PC-9 (cell line): ENCODE measurements at regions not wholly inside any gene's neighbourhood (a gene's known extent, or its start where the extent isn't known, plus 50 kb on each side); places are given as distances from the start of the nearest gene placed in this dataset.

Experiments used
- BruUV-seq: library from RNA; stranded (reverse); fragments of 400-500 nt; replicated peaks from 2 replicates; lab custom pipeline; 2021; lab: Mats Ljungman, UMichigan
- CTCF ChIA-PET: fragments of 300-600 bp; sonication (Branson Sonifier 250); formaldehyde crosslinking; loops from one replicate; lab custom pipeline; 2022; ENCODE audit warnings: antibody characterized with exemption; lab: Charles Lee
- POLR2A ChIA-PET: fragments of 300-600 bp; sonication (Branson Sonifier 250); formaldehyde crosslinking; loops from one replicate; lab custom pipeline; 2022; ENCODE audit warnings: antibody characterized with exemption; ENCODE audit not compliant: unreplicated experiment; lab: Charles Lee
- DNase-seq, 2 experiments: peaks; one replicate each; pipeline versions ENCODE4 v3.0.0 to v3.0.0-alpha.2; 2015 to 2022; ENCODE audit warnings: mixed read lengths in 1 of 2
- H2AFZ ChIP-seq: fragments of 200-600 bp; sonication (generic); 2 replicates; pipeline ENCODE4 v1.8.1; 2017; ENCODE audit warnings: antibody characterized with exemption
- H3F3A ChIP-seq: fragments of 200-600 bp; sonication (generic); 2 replicates; pipeline ENCODE4 v1.8.1; 2017; ENCODE audit warnings: antibody characterized with exemption, mild to moderate bottlenecking, low read depth; ENCODE audit not compliant: insufficient read depth
- H3K27ac ChIP-seq: fragments of 200-600 bp; sonication (generic); 2 replicates; pipeline ENCODE4 v1.6.1; 2016; ENCODE audit warnings: mixed run types
- H3K27me3 ChIP-seq: fragments of 200-600 bp; sonication (generic); 2 replicates; pipeline ENCODE4 v1.6.1; 2016; ENCODE audit warnings: low read depth, mixed run types; ENCODE audit not compliant: insufficient read depth
- H3K36me3 ChIP-seq: fragments of 200-600 bp; sonication (generic); 2 replicates; pipeline ENCODE4 v1.6.1; 2016; ENCODE audit warnings: low read depth, mixed run types
- H3K4me1 ChIP-seq: fragments of 200-600 bp; sonication (generic); replicated peaks from 2 replicates; pipeline ENCODE4 v1.6.1; 2016; ENCODE audit warnings: mixed run types; ENCODE audit not compliant: insufficient read depth
- H3K4me2 ChIP-seq: fragments of 200-600 bp; sonication (generic); 2 replicates; pipeline ENCODE4 v1.6.1; 2017; ENCODE audit warnings: mixed run types
- H3K4me3 ChIP-seq: fragments of 200-600 bp; sonication (generic); 2 replicates; pipeline ENCODE4 v1.6.1; 2016; ENCODE audit warnings: mixed run types
- H3K79me2 ChIP-seq: fragments of 200-600 bp; sonication (generic); 2 replicates; pipeline ENCODE4 v1.6.1; 2017; ENCODE audit warnings: low read depth, mixed run types
- H3K9me2 ChIP-seq: fragments of 200-600 bp; sonication (generic); 2 replicates; pipeline ENCODE4 v1.8.1; 2017; ENCODE audit warnings: mild to moderate bottlenecking; ENCODE audit not compliant: insufficient read depth
- H3K9me3 ChIP-seq: fragments of 200-600 bp; sonication (generic); 2 replicates; pipeline ENCODE4 v1.8.1; 2016; ENCODE audit warnings: low read depth; ENCODE audit not compliant: insufficient read depth
- H4K20me1 ChIP-seq: fragments of 200-600 bp; sonication (generic); 2 replicates; pipeline ENCODE4 v1.8.1; 2017; ENCODE audit not compliant: insufficient read depth
- CTCF ChIP-seq: fragments of 200-600 bp; sonication (generic); conservative IDR thresholded peaks from 2 replicates; pipeline ENCODE4 v1.6.1; 2017; ENCODE audit warnings: mixed run types, antibody characterized with exemption, mild to moderate bottlenecking, moderate library complexity
- EZH2 ChIP-seq: fragments of 200-600 bp; sonication (generic); IDR thresholded peaks from 2 replicates; pipeline ENCODE4 v1.8.0; 2017; ENCODE audit warnings: antibody characterized with exemption, low read depth
- intact Hi-C: fragments of 100-400 bp; cut with micrococcal nuclease; formaldehyde crosslinking; loops from one replicate; pipeline ENCODE4 v1.10.0; 2022; ENCODE audit not compliant: unreplicated experiment

GRCh38 chr2:7513834-7514233 is 596.6 kb downstream of the RNF144A start:
- H3K79me2 ChIP-seq: no peaks in the 10 kb centered on the region
- no peak for DNase-seq
- no peaks in the 10 kb centered on the region for H3K9me3 ChIP-seq
- H3K9me2 ChIP-seq: no peaks in the 10 kb centered on the region
- ChIA-PET CTCF (no interaction called here), POLR2A (no interaction called here)
- H3K4me3 ChIP-seq: no peak overlapping the region
- H3K27ac ChIP-seq: no peak overlapping the region
- BruUV-seq: no TSS peak
- no peak overlapping the region for H3K4me2 ChIP-seq
- no peaks in the 10 kb centered on the region for H3K36me3 ChIP-seq
- intact Hi-C loops: no loop called here
- H3K4me1 ChIP-seq: no peaks in the 10 kb centered on the region
- TF ChIP-seq CTCF (no peak), EZH2 (no peak)
- H4K20me1 ChIP-seq: no peaks in the 10 kb centered on the region
- no peaks in the 10 kb centered on the region for H3K27me3 ChIP-seq
- no peak overlapping the region for H2AFZ ChIP-seq
- H3F3A ChIP-seq: no peaks in the 10 kb centered on the region

DNA sequence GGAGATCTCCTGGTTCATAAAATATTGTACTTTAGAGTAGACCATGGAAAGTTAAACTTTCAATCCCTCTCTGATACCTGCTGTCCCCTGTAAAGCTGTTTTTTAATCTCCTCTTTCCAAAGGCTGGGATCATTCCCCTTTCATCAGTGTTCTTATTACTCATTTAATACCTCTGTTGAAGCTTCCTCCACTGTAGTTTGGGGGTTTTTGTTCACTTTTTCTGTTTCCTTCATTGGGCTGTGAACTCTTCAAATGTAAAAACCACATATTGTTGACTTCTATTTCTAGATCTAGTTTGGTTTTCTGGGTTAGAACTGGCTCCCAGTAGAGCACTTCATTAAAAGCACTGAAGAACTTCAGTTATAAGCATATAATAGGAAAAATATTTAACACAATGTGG is 598.1 kb downstream of the RNF144A start:
- H3K36me3 ChIP-seq: no peaks in the 10 kb centered on the region
- POLR2A ChIA-PET: no interaction called here
- H3K9me2 ChIP-seq: no peaks in the 10 kb centered on the region
- no peak overlapping the region for H3K4me3 ChIP-seq
- DNase-seq: no peak
- H3K79me2 ChIP-seq: no peaks in the 10 kb centered on the region
- no peaks in the 10 kb centered on the region for H3F3A ChIP-seq
- no peaks in the 10 kb centered on the region for H4K20me1 ChIP-seq
- no peak overlapping the region for H3K27ac ChIP-seq
- intact Hi-C loops: no loop called here
- no peak overlapping the region for H2AFZ ChIP-seq
- H3K9me3 ChIP-seq: no peaks in the 10 kb centered on the region
- H3K27me3 ChIP-seq: no peaks in the 10 kb centered on the region
- no TSS peak for BruUV-seq
- H3K4me2 ChIP-seq: no peak overlapping the region
- H3K4me1 ChIP-seq: no peaks in the 10 kb centered on the region
- CTCF ChIA-PET: no interaction called here
- TF ChIP-seq EZH2: no peak
- no peak for TF ChIP-seq CTCF

- ChIA-PET CTCF (no interaction called here), POLR2A (no interaction called here)
- TF ChIP-seq CTCF (no peak), EZH2 (no peak)
- intact Hi-C loops: no loop called here
- Histone ChIP-seq H3F3A (no peaks in the 10 kb centered on the region), H3K27me3 (no peaks in the 10 kb centered on the region), H4K20me1 (no peaks in the 10 kb centered on the region), H3K9me2 (no peaks in the 10 kb centered on the region), H3K36me3 (no peaks in the 10 kb centered on the region), H3K27ac (no peak overlapping the region), H2AFZ (0 out of 2 replicates have a peak overlapping the region, but pooled peaks have one; percentile 29), H3K4me2 (no peak overlapping the region), H3K4me1 (no peaks in the 10 kb centered on the region), H3K9me3 (no peaks in the 10 kb centered on the region), H3K79me2 (no peaks in the 10 kb centered on the region), H3K4me3 (no peak overlapping the region)
- no TSS peak for BruUV-seq
- DNase-seq: no peak
Observed at GRCh38 chr2:7516484-7517063, 599.4 kb downstream of the RNF144A start.
